ENCODE measurements at regions not wholly inside any gene's neighbourhood (a gene's known extent, or its start where the extent isn't known, plus 50 kb on each side); places are given as distances from the start of the nearest gene placed in this dataset.

GRCh38 chr2:82307511-82307910 lies 2003.0 kb upstream of the LRRTM1 start:
- H3K4me3 ChIP-seq (ENCODE audit: low read depth, low read length) = no peak overlapping the region
- no peaks in the 10 kb centered on the region for H3K36me3 ChIP-seq (ENCODE audit: insufficient read depth, low read length)
- no peaks in the 10 kb centered on the region for H3K79me2 ChIP-seq (ENCODE audit: control insufficient read depth, insufficient read depth, low read length, unreplicated experiment)
- no peaks in the 10 kb centered on the region for H3K4me1 ChIP-seq (ENCODE audit: control insufficient read depth, insufficient read depth, low read length, unreplicated experiment)
- H3K27ac ChIP-seq (ENCODE audit: low read depth, low read length) = no peak overlapping the region
- H3K27me3 ChIP-seq (ENCODE audit: insufficient read depth, low read length) = no peaks in the 10 kb centered on the region
- H2AFZ ChIP-seq (ENCODE audit: low read length, unreplicated experiment) = no peak overlapping the region

GRCh38 chr2:82301506-82301905 lies 1997.0 kb upstream of the LRRTM1 start:
- Histone ChIP-seq H3K4me3 (ENCODE audit: low read depth, low read length) (no peak overlapping the region), H3K27me3 (ENCODE audit: insufficient read depth, low read length) (no peaks in the 10 kb centered on the region), H3K27ac (ENCODE audit: low read depth, low read length) (no peak overlapping the region), H3K79me2 (ENCODE audit: control insufficient read depth, insufficient read depth, low read length, unreplicated experiment) (no peaks in the 10 kb centered on the region), H2AFZ (ENCODE audit: low read length, unreplicated experiment) (no peak overlapping the region), H3K4me1 (ENCODE audit: control insufficient read depth, insufficient read depth, low read length, unreplicated experiment) (no peaks in the 10 kb centered on the region), H3K36me3 (ENCODE audit: insufficient read depth, low read length) (no peaks in the 10 kb centered on the region)

DNA sequence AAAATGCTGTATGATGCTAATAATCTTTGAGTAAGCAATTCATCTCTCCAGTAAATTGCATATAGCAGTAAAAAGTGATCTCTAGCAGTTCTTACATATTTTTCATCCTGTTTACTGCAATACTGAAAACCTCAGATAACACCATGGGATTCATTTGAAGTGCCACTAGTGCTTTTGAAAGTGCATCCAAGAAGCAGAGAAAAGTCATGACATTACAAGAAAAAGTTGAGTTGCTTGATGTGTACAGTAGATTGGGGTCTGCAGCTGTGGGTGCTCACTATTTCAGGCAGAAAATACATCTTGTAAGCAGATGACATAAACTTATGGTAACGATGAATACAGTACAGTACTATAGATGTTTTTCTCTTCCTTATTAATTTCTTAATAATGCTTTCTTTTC lies 1984.9 kb upstream of the LRRTM1 start:
- Histone ChIP-seq H3K27ac (ENCODE audit: low read depth, low read length) (no peak overlapping the region), H3K4me1 (ENCODE audit: control insufficient read depth, insufficient read depth, low read length, unreplicated experiment) (no peaks in the 10 kb centered on the region), H3K27me3 (ENCODE audit: insufficient read depth, low read length) (no peaks in the 10 kb centered on the region)

DNA sequence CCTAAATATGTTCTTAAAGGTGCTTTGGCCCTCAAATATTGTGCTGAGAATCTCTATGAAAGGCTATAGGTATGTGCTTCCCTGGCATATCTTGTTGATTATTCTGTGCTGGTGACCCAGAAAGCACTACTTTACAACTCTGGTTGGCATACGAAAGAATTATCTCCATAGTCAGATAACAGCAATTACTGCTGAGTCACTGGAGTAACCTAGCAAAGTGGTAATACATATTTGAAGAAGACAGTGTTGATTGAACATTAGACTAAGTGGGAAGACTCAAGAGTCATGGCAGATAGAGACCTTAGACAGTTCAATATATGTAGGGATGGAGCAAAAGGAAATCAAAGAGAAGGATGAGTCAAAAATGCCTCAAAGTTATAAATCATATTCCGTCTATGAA lies 1978.5 kb upstream of the LRRTM1 start:
- Histone ChIP-seq H3K27me3 (ENCODE audit: insufficient read depth, low read length) (no peaks in the 10 kb centered on the region), H3K4me3 (ENCODE audit: low read depth, low read length) (no peak overlapping the region), H2AFZ (ENCODE audit: low read length, unreplicated experiment) (no peak overlapping the region), H3K27ac (ENCODE audit: low read depth, low read length) (no peak overlapping the region), H3K4me1 (ENCODE audit: control insufficient read depth, insufficient read depth, low read length, unreplicated experiment) (no peaks in the 10 kb centered on the region), H3K36me3 (ENCODE audit: insufficient read depth, low read length) (no peaks in the 10 kb centered on the region), H3K79me2 (ENCODE audit: control insufficient read depth, insufficient read depth, low read length, unreplicated experiment) (no peaks in the 10 kb centered on the region)

More for the DNA sequence above, 1984.9 kb upstream of the LRRTM1 start:
- Histone ChIP-seq H3K36me3 (ENCODE audit: insufficient read depth, low read length) (no peaks in the 10 kb centered on the region), H2AFZ (ENCODE audit: low read length, unreplicated experiment) (no peak overlapping the region), H3K79me2 (ENCODE audit: control insufficient read depth, insufficient read depth, low read length, unreplicated experiment) (no peaks in the 10 kb centered on the region), H3K4me3 (ENCODE audit: low read depth, low read length) (no peak overlapping the region)

DNA sequence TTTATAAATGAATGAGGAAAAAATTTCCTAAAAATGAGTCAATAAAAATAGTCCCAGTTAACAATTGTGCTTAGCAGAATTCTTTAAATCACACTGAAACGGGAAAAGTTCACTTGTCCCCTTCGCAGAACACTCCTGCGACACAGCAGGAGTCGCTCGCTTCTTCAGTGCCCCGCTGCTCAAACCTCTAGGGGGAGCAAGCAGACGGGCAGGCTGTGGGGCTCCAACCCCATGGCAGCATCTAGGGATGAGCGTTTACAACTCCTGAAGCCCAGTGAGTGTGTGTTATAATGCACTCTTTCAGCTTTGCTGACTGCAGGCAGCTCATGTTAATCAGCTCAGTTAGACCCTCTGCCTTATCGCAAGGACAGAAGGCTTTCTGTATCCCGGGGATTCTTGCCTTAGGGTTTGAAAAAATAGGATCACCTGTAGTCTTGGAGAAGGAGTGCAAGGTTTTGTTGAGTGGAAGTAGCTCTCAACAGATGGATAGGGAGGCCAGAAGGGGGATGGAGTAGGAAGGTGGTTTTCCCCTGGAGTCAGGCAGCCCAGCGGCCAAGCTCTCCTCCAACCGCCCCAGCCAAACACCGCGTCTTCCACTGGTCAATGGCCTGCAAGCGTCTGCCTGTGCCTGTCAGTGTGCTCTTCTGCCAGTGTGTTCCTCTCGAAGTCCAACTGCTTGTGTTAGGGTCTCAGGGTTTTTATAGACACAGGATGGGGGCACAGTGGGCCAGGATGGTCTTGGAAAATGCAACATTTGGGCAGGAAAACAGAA lies 1977.7 kb upstream of the LRRTM1 start:
- Histone ChIP-seq H3K36me3 (ENCODE audit: insufficient read depth, low read length) (no peaks in the 10 kb centered on the region), H3K4me3 (ENCODE audit: low read depth, low read length) (no peak overlapping the region), H2AFZ (ENCODE audit: low read length, unreplicated experiment) (no peak overlapping the region), H3K27ac (ENCODE audit: low read depth, low read length) (no peak overlapping the region), H3K27me3 (ENCODE audit: insufficient read depth, low read length) (no peaks in the 10 kb centered on the region), H3K4me1 (ENCODE audit: control insufficient read depth, insufficient read depth, low read length, unreplicated experiment) (no peaks in the 10 kb centered on the region), H3K79me2 (ENCODE audit: control insufficient read depth, insufficient read depth, low read length, unreplicated experiment) (no peaks in the 10 kb centered on the region)

- Histone ChIP-seq H3K79me2 (ENCODE audit: control insufficient read depth, insufficient read depth, low read length, unreplicated experiment) (no peaks in the 10 kb centered on the region), H3K4me3 (ENCODE audit: low read depth, low read length) (no peak overlapping the region), H3K27ac (ENCODE audit: low read depth, low read length) (no peak overlapping the region), H3K36me3 (ENCODE audit: insufficient read depth, low read length) (no peaks in the 10 kb centered on the region), H2AFZ (ENCODE audit: low read length, unreplicated experiment) (no peak overlapping the region), H3K4me1 (ENCODE audit: control insufficient read depth, insufficient read depth, low read length, unreplicated experiment) (no peaks in the 10 kb centered on the region), H3K27me3 (ENCODE audit: insufficient read depth, low read length) (no peaks in the 10 kb centered on the region)
Observed at GRCh38 chr2:82279367-82279766, 1974.8 kb upstream of the LRRTM1 start.

- no peaks in the 10 kb centered on the region for H3K79me2 ChIP-seq (ENCODE audit: control insufficient read depth, insufficient read depth, low read length, unreplicated experiment)
- H3K36me3 ChIP-seq (ENCODE audit: insufficient read depth, low read length) = no peaks in the 10 kb centered on the region
- H3K27me3 ChIP-seq (ENCODE audit: insufficient read depth, low read length) = no peaks in the 10 kb centered on the region
- no peak overlapping the region for H3K27ac ChIP-seq (ENCODE audit: low read depth, low read length)
- H3K4me3 ChIP-seq (ENCODE audit: low read depth, low read length) = no peak overlapping the region
- no peaks in the 10 kb centered on the region for H3K4me1 ChIP-seq (ENCODE audit: control insufficient read depth, insufficient read depth, low read length, unreplicated experiment)
- no peak overlapping the region for H2AFZ ChIP-seq (ENCODE audit: low read length, unreplicated experiment)
Observed at GRCh38 chr2:82278416-82278815, 1973.9 kb upstream of the LRRTM1 start.

GRCh38 chr2:82275599-82275998 lies 1971.0 kb upstream of the LRRTM1 start:
- no peak overlapping the region for H3K27ac ChIP-seq (ENCODE audit: low read depth, low read length)
- H3K36me3 ChIP-seq (ENCODE audit: insufficient read depth, low read length) = no peaks in the 10 kb centered on the region

GRCh38 chr2:82268446-82268845 lies 1963.9 kb upstream of the LRRTM1 start:
- H2AFZ ChIP-seq (ENCODE audit: low read length, unreplicated experiment) = no peak overlapping the region
- no peaks in the 10 kb centered on the region for H3K79me2 ChIP-seq (ENCODE audit: control insufficient read depth, insufficient read depth, low read length, unreplicated experiment)
- H3K4me3 ChIP-seq (ENCODE audit: low read depth, low read length) = no peak overlapping the region
- H3K36me3 ChIP-seq (ENCODE audit: insufficient read depth, low read length) = no peaks in the 10 kb centered on the region
- H3K4me1 ChIP-seq (ENCODE audit: control insufficient read depth, insufficient read depth, low read length, unreplicated experiment) = no peaks in the 10 kb centered on the region
- no peak overlapping the region for H3K27ac ChIP-seq (ENCODE audit: low read depth, low read length)
- no peaks in the 10 kb centered on the region for H3K27me3 ChIP-seq (ENCODE audit: insufficient read depth, low read length)

More at GRCh38 chr2:82275599-82275998, 1971.0 kb upstream of the LRRTM1 start:
- Histone ChIP-seq H3K27me3 (ENCODE audit: insufficient read depth, low read length) (no peaks in the 10 kb centered on the region), H3K4me1 (ENCODE audit: control insufficient read depth, insufficient read depth, low read length, unreplicated experiment) (no peaks in the 10 kb centered on the region), H3K79me2 (ENCODE audit: control insufficient read depth, insufficient read depth, low read length, unreplicated experiment) (no peaks in the 10 kb centered on the region), H3K4me3 (ENCODE audit: low read depth, low read length) (no peak overlapping the region), H2AFZ (ENCODE audit: low read length, unreplicated experiment) (no peak overlapping the region)

- Histone ChIP-seq H2AFZ (ENCODE audit: low read length, unreplicated experiment) (no peak overlapping the region), H3K4me1 (ENCODE audit: control insufficient read depth, insufficient read depth, low read length, unreplicated experiment) (no peaks in the 10 kb centered on the region), H3K4me3 (ENCODE audit: low read depth, low read length) (no peak overlapping the region), H3K27ac (ENCODE audit: low read depth, low read length) (no peak overlapping the region), H3K79me2 (ENCODE audit: control insufficient read depth, insufficient read depth, low read length, unreplicated experiment) (no peaks in the 10 kb centered on the region), H3K27me3 (ENCODE audit: insufficient read depth, low read length) (no peaks in the 10 kb centered on the region), H3K36me3 (ENCODE audit: insufficient read depth, low read length) (no peaks in the 10 kb centered on the region)
Observed at GRCh38 chr2:82260521-82260920, 1956.0 kb upstream of the LRRTM1 start.

- Histone ChIP-seq H3K27ac (ENCODE audit: low read depth, low read length) (no peak overlapping the region), H3K27me3 (ENCODE audit: insufficient read depth, low read length) (no peaks in the 10 kb centered on the region), H3K4me1 (ENCODE audit: control insufficient read depth, insufficient read depth, low read length, unreplicated experiment) (no peaks in the 10 kb centered on the region), H2AFZ (ENCODE audit: low read length, unreplicated experiment) (no peak overlapping the region), H3K36me3 (ENCODE audit: insufficient read depth, low read length) (no peaks in the 10 kb centered on the region), H3K4me3 (ENCODE audit: low read depth, low read length) (no peak overlapping the region), H3K79me2 (ENCODE audit: control insufficient read depth, insufficient read depth, low read length, unreplicated experiment) (no peaks in the 10 kb centered on the region)
Observed at GRCh38 chr2:82259551-82259950, 1955.0 kb upstream of the LRRTM1 start.
